Fibroblast of the aortic adventitia (primary cell): ENCODE measurements at regions not wholly inside any gene's neighbourhood (a gene's known extent, or its start where the extent isn't known, plus 50 kb on each side); places are given as distances from the start of the nearest gene placed in this dataset.

ENCODE experiments used
- DNase-seq: peaks from one replicate; pipeline ENCODE4 v3.0.0-alpha.2; 2010; ENCODE audit warnings: low read depth
- H3K4me3 ChIP-seq: 2 replicates; pipeline ENCODE4 v1.5.1; 2011; ENCODE audit warnings: low read depth, mild to moderate bottlenecking, control low read depth, low read length, moderate library complexity
- CTCF ChIP-seq: IDR thresholded peaks from 2 replicates; pipeline ENCODE4 v1.5.1; 2011; ENCODE audit warnings: mild to moderate bottlenecking, low read length, control low read depth, inconsistent platforms; ENCODE audit not compliant: insufficient read depth

- DNase-seq, result no peak
- TF ChIP-seq CTCF, result no peak
- H3K4me3 ChIP-seq, result no peak overlapping the region
These were observed 148.8 kb downstream of the IRX2 start for GRCh38 chr5:2602451-2603271.

- DNase-seq, result no peak
- TF ChIP-seq CTCF, result no peak
- H3K4me3 ChIP-seq, result no peak overlapping the region
These were observed 153.0 kb downstream of the IRX2 start for GRCh38 chr5:2598503-2598902.

GRCh38 chr5:2594701-2595100, 156.8 kb downstream of the IRX2 start:
- no peak overlapping the region for H3K4me3 ChIP-seq
- TF ChIP-seq CTCF, result no peak
- DNase-seq, result no peak

- no peak for TF ChIP-seq CTCF
- DNase-seq, result no peak
These were observed 158.7 kb downstream of the IRX2 start for GRCh38 chr5:2592766-2593165.

GRCh38 chr5:2591777-2592453, 159.6 kb downstream of the IRX2 start:
- DNase-seq, result no peak
- no peak for TF ChIP-seq CTCF

More at GRCh38 chr5:2592766-2593165, 158.7 kb downstream of the IRX2 start:
- no peak overlapping the region for H3K4me3 ChIP-seq

GRCh38 chr5:2588850-2589501, 162.5 kb downstream of the IRX2 start:
- no peak for DNase-seq
- no peak for TF ChIP-seq CTCF
- no peak overlapping the region for H3K4me3 ChIP-seq

More at GRCh38 chr5:2591777-2592453, 159.6 kb downstream of the IRX2 start:
- no peak overlapping the region for H3K4me3 ChIP-seq
